HepG2 (cell line): ENCODE measurements at regions not wholly inside any gene's neighbourhood (a gene's known extent, or its start where the extent isn't known, plus 50 kb on each side); places are given as distances from the start of the nearest gene placed in this dataset.

ENCODE experiments used
- ATAC-seq: fragments of 200-7000 bp; cut with Tn5 transposase; 3 replicates; pipeline ENCODE4 v1.9.1; 2020; ENCODE audit warnings: mild to moderate bottlenecking, moderate library complexity
- BruUV-seq: library from RNA; stranded (reverse); fragments of 400-500 nt; replicated peaks from 2 replicates; lab custom pipeline; 2021; lab: Mats Ljungman, UMichigan
- CTCF ChIA-PET: fragments of 300-600 bp; formaldehyde crosslinking; extraction: SDS; loops from one replicate; lab custom pipeline; 2021; ENCODE audit warnings: low total read pairs, inconsistent platforms, low intra/inter-chr PET ratio; lab: Yijun Ruan, JAX
- POLR2A ChIA-PET: fragments of 350-600 bp; sonication (Branson Sonifier 250); formaldehyde crosslinking; loops from one replicate; lab custom pipeline; 2020; ENCODE audit warnings: antibody characterized with exemption, inconsistent platforms; lab: Yijun Ruan, JAX
- DNase-seq: peaks from one replicate; pipeline ENCODE4 v3.0.0-alpha.2; 2015; ENCODE audit warnings: low spot score
- FAIRE-seq: peaks from 3 replicates; lab custom pipeline; 2011; peaks lifted over from hg19 to GRCh38; lab: Jason Lieb, UNC
- H2AFZ ChIP-seq: one replicate; pipeline ENCODE4 v1.6.1; 2011; ENCODE audit warnings: low read length, inconsistent platforms
- H3K27ac ChIP-seq: fragments of 300-600 bp; 3 replicates; pipeline ENCODE4 v1.8.0; 2011; ENCODE audit warnings: mixed run types, mild to moderate bottlenecking, mixed read lengths, low read length, inconsistent platforms; ENCODE audit not compliant: insufficient read depth; ENCODE audit errors: extremely low read length
- H3K27me3 ChIP-seq, 2 experiments: fragments of 200-600 bp in 1 of 2; 2 replicates in 1 of 2; 3 replicates in 1 of 2; pipeline versions ENCODE4 v1.6.0 to v1.8.0; 2011; ENCODE audit warnings: low read length in 2 of 2, mild to moderate bottlenecking in 2 of 2, moderate library complexity in 2 of 2, inconsistent platforms in 1 of 2; ENCODE audit not compliant: insufficient read depth in 2 of 2, control insufficient read depth in 1 of 2
- H3K36me3 ChIP-seq, 2 experiments: fragments of 200-600 bp in 1 of 2; replicated peaks in 1 of 2; 2 replicates in 1 of 2; 3 replicates in 1 of 2; pipeline versions ENCODE4 v1.5.1 to v1.8.0; 2011; ENCODE audit warnings: low read length in 2 of 2, inconsistent platforms in 1 of 2; ENCODE audit not compliant: insufficient read depth in 2 of 2, control insufficient read depth in 1 of 2
- H3K4me1 ChIP-seq: 2 replicates; pipeline ENCODE4 v1.5.1; 2012; ENCODE audit warnings: low read length, inconsistent platforms; ENCODE audit not compliant: insufficient read depth
- H3K4me2 ChIP-seq: 2 replicates; pipeline ENCODE4 v1.6.0; 2011; ENCODE audit warnings: low read depth, low read length, inconsistent platforms
- H3K4me3 ChIP-seq, 3 experiments: fragments of 200-600 bp in 1 of 3; sonication (generic), shearing (Covaris generic) in 1 of 3; replicated peaks in 1 of 3; 2 replicates each; pipeline ENCODE4 v1.5.1; 2011 to 2016; ENCODE audit warnings: low read length in 3 of 3, inconsistent platforms in 2 of 3, low read depth in 2 of 3, mild to moderate bottlenecking in 2 of 3, control low read depth in 1 of 3, mixed read lengths in 1 of 3; ENCODE audit not compliant: insufficient read depth in 1 of 3
- H3K79me2 ChIP-seq: one replicate; pipeline ENCODE4 v1.6.1; 2011; ENCODE audit warnings: low read length, inconsistent platforms; ENCODE audit not compliant: insufficient read depth
- H3K9ac ChIP-seq: 2 replicates; pipeline ENCODE4 v1.6.0; 2011; ENCODE audit warnings: mild to moderate bottlenecking, low read depth, low read length, inconsistent platforms; ENCODE audit not compliant: insufficient read depth
- H3K9me3 ChIP-seq: 2 replicates; pipeline ENCODE4 v1.5.1; 2012; ENCODE audit warnings: mild to moderate bottlenecking, low read length
- H4K20me1 ChIP-seq: 2 replicates; pipeline ENCODE4 v1.6.0; 2011; ENCODE audit warnings: inconsistent platforms, mild to moderate bottlenecking, low read length, moderate library complexity; ENCODE audit not compliant: insufficient read depth
- CCDC6 ChIP-seq: sonication (generic); formaldehyde crosslinking; IDR thresholded peaks from 2 replicates; pipeline ENCODE4 v1.8.1; 2022; ENCODE audit warnings: mild to moderate bottlenecking, missing genetic modification reagents, moderate library complexity
- GPN1 ChIP-seq: sonication (generic); formaldehyde crosslinking; IDR thresholded peaks from 2 replicates; pipeline ENCODE4 v1.5.1; 2020; ENCODE audit warnings: missing genetic modification reagents, borderline replicate concordance
- MAFF ChIP-seq: IDR thresholded peaks from 2 replicates; pipeline ENCODE4 v1.6.1; 2011; ENCODE audit warnings: low read depth, low read length, improper control_type of control experiment
- MAFK ChIP-seq, 2 experiments: IDR thresholded peaks in 1 of 2; conservative IDR thresholded peaks in 1 of 2; 2 replicates each; pipeline ENCODE4 v1.6.1; 2011; ENCODE audit warnings: improper control_type of control experiment in 2 of 2, low read length in 2 of 2
- NFATC3 ChIP-seq: sonication (generic); formaldehyde crosslinking; IDR thresholded peaks from 2 replicates; pipeline ENCODE4 v1.5.1; 2020; ENCODE audit warnings: mild to moderate bottlenecking, missing genetic modification reagents
- NFE2L2 ChIP-seq: fragments of 150-350 bp; IDR thresholded peaks from 2 replicates; pipeline ENCODE4 v1.6.1; 2014; ENCODE audit warnings: low read length
- NFYC ChIP-seq: IDR thresholded peaks from 2 replicates; pipeline ENCODE4 v1.6.1; 2016; ENCODE audit warnings: missing genetic modification reagents, missing compliant biosample characterization
- POGZ ChIP-seq: sonication (generic); formaldehyde crosslinking; IDR thresholded peaks from 2 replicates; pipeline ENCODE4 v1.4.0; 2020; ENCODE audit warnings: mild to moderate bottlenecking, missing genetic modification reagents
- ZBTB3 ChIP-seq: sonication (generic); formaldehyde crosslinking; IDR thresholded peaks from 2 replicates; pipeline ENCODE4 v1.4.0; 2020; ENCODE audit warnings: low read depth, mild to moderate bottlenecking, moderate library complexity, missing genetic modification reagents, borderline replicate concordance
- ZNF136 ChIP-seq: sonication (generic); formaldehyde crosslinking; IDR thresholded peaks from 2 replicates; pipeline ENCODE4 v1.8.1; 2022; ENCODE audit warnings: low read depth, mild to moderate bottlenecking, moderate library complexity, missing genetic modification reagents
- ZNF598 ChIP-seq: sonication (generic); formaldehyde crosslinking; IDR thresholded peaks from 2 replicates; pipeline ENCODE4 v1.5.1; 2020; ENCODE audit warnings: mild to moderate bottlenecking, missing genetic modification reagents, borderline replicate concordance
- in situ Hi-C: cut with HindIII; loops from 2 replicates; pipeline ENCODE4 v1.10.0; 2017; ENCODE audit warnings: low pct_unique_long_range_greater_than_20kb; ENCODE audit not compliant: extremely low pct_ligation_motif_present
- intact Hi-C: fragments of 100-400 bp; cut with micrococcal nuclease; formaldehyde crosslinking; loops from one replicate; pipeline ENCODE4 v1.10.0; 2022; ENCODE audit not compliant: unreplicated experiment
- TF ChIP-seq, protein P1 (sequence below): sonication (generic); formaldehyde crosslinking; IDR thresholded peaks from 2 replicates; pipeline ENCODE4 v1.4.0; 2020; ENCODE audit warnings: missing genetic modification reagents
- TF ChIP-seq, protein P2 (sequence below): sonication (generic); formaldehyde crosslinking; IDR thresholded peaks from 2 replicates; pipeline ENCODE4 v1.5.0; 2020; ENCODE audit warnings: missing genetic modification reagents

DNA sequence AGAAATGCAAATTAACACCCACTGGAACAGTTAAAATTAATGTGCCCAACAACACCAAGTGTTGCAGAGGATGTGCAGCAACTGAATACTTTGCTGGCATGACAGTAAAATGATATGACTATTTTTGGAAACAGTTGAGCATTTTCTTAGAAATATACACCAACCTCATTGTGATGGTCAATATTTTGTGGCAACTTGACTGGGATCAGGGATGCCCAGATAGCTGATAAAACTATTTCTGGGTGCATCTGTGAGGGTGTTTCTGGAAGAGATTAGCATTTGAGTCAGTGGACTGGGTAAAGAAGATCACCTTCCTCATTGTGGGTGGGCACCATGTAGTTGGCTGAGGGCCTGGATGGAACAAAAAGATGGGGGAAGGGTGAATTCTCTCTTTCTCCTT lies 57.9 kb downstream of the RPLP1 start:
- FAIRE-seq: no peak
- TF ChIP-seq GPN1 (CRISPR knock-in tag): no peak
- TF ChIP-seq, all 625 proteins: peak for 0
- ATAC-seq: no peak

DNA sequence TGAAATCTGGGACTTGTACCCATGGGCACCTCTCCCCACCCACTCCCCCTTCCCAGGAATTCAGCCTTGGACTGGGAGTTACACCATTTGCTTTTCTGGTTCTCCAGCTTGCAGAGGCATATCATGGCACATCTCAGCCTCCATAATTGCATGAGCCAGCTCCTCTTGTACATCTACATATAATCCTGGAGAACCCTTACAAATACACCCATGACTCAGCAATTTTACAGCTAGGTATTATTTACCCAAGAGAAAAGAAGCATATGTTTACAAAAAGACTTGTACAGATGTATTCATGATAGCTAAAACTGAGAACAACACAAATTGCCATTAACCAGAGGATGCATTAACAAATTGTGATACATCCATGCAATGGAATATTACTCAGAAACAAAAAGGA lies 58.4 kb downstream of the RPLP1 start:
- Histone ChIP-seq H4K20me1 (no peaks in the 10 kb centered on the region; the same call in 1 of the 2 replicates), H3K36me3 (no peaks in the 10 kb centered on the region), H3K9ac (no peak overlapping the region), H3K4me1 (no peaks in the 10 kb centered on the region), H3K79me2 (no peaks in the 10 kb centered on the region), H3K4me2 (no peak overlapping the region), H3K27me3 (peaks cover 0 to 35% of the 10 kb centered on the region in 2 experiments; a peak in 2 of 5 replicates), H3K9me3 (no peaks in the 10 kb centered on the region), H2AFZ (no peak overlapping the region), H3K4me3 (no peak overlapping the region), H3K27ac (no peak overlapping the region)
- ChIA-PET CTCF (no interaction called here), POLR2A (no interaction called here)
- no peak for FAIRE-seq
- BruUV-seq: no TSS peak
- no peak for DNase-seq
- intact Hi-C loops: no loop called here
- ATAC-seq: no peak
- in situ Hi-C loops: no loop called here
- TF ChIP-seq ZBTB3 (CRISPR knock-in tag): no peak
- TF ChIP-seq, protein P1, sequence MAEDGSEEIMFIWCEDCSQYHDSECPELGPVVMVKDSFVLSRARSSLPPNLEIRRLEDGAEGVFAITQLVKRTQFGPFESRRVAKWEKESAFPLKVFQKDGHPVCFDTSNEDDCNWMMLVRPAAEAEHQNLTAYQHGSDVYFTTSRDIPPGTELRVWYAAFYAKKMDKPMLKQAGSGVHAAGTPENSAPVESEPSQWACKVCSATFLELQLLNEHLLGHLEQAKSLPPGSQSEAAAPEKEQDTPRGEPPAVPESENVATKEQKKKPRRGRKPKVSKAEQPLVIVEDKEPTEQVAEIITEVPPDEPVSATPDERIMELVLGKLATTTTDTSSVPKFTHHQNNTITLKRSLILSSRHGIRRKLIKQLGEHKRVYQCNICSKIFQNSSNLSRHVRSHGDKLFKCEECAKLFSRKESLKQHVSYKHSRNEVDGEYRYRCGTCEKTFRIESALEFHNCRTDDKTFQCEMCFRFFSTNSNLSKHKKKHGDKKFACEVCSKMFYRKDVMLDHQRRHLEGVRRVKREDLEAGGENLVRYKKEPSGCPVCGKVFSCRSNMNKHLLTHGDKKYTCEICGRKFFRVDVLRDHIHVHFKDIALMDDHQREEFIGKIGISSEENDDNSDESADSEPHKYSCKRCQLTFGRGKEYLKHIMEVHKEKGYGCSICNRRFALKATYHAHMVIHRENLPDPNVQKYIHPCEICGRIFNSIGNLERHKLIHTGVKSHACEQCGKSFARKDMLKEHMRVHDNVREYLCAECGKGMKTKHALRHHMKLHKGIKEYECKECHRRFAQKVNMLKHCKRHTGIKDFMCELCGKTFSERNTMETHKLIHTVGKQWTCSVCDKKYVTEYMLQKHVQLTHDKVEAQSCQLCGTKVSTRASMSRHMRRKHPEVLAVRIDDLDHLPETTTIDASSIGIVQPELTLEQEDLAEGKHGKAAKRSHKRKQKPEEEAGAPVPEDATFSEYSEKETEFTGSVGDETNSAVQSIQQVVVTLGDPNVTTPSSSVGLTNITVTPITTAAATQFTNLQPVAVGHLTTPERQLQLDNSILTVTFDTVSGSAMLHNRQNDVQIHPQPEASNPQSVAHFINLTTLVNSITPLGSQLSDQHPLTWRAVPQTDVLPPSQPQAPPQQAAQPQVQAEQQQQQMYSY: no peak
- peak; percentile 79 for TF ChIP-seq MAFF
- peak; percentile 78 to 85 for TF ChIP-seq MAFK (conservative IDR thresholded peaks at IDR 0.05 in 1 of 2, IDR thresholded peaks at IDR 0.05 in 1 of 2; ENCODE audit: low read length in 2 of 2)
- no peak for TF ChIP-seq ZNF598 (CRISPR knock-in tag)
- TF ChIP-seq NFATC3 (CRISPR knock-in tag): no peak
- TF ChIP-seq, protein P2, sequence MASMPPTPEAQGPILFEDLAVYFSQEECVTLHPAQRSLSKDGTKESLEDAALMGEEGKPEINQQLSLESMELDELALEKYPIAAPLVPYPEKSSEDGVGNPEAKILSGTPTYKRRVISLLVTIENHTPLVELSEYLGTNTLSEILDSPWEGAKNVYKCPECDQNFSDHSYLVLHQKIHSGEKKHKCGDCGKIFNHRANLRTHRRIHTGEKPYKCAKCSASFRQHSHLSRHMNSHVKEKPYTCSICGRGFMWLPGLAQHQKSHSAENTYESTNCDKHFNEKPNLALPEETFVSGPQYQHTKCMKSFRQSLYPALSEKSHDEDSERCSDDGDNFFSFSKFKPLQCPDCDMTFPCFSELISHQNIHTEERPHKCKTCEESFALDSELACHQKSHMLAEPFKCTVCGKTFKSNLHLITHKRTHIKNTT (CRISPR knock-in tag): no peak
- TF ChIP-seq ZNF136: no peak
- peak; percentile 92 for TF ChIP-seq NFE2L2
- no peak for TF ChIP-seq CCDC6
- TF ChIP-seq POGZ (CRISPR knock-in tag): no peak
- no peak for TF ChIP-seq NFYC

More for the DNA sequence above, 57.9 kb downstream of the RPLP1 start:
- Histone ChIP-seq H4K20me1 (no peaks in the 10 kb centered on the region; the same call in 1 of the 2 replicates), H3K36me3 (no peaks in the 10 kb centered on the region), H2AFZ (no peak overlapping the region), H3K79me2 (no peaks in the 10 kb centered on the region), H3K9ac (no peak overlapping the region), H3K4me3 (no peak overlapping the region), H3K9me3 (no peaks in the 10 kb centered on the region), H3K27ac (no peak overlapping the region), H3K4me1 (no peaks in the 10 kb centered on the region), H3K27me3 (peaks cover 0 to 39% of the 10 kb centered on the region in 2 experiments; a peak in 2 of 5 replicates), H3K4me2 (no peak overlapping the region)
- ChIA-PET CTCF (no interaction called here), POLR2A (no interaction called here)
- no TSS peak for BruUV-seq
- intact Hi-C loops: no loop called here
- in situ Hi-C loops: no loop called here
- no peak for DNase-seq
